ENCODE measurements at regions not wholly inside any gene's neighbourhood (a gene's known extent, or its start where the extent isn't known, plus 50 kb on each side); places are given as distances from the start of the nearest gene placed in this dataset.

DNA sequence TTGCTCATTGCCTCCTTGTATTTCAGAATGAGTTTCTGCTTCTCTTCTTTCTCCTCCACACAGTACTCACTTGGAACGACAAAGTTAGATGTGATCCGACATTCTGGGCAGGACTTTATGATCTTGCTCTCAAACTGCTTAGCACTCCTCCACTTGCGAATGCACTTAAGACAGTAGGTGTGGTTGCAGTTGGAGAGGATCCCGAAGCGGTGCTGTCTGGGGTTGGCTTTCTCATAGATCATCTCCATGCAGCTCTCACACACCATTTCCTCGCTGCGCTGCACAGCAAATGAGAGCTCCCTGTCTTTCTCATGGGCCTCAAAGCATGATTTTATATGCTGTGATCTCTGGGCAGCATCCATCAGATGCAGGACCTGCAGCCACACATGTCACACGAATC is 245.7 kb downstream of the C12orf50 start:
- DNase-seq: no peak

DNA sequence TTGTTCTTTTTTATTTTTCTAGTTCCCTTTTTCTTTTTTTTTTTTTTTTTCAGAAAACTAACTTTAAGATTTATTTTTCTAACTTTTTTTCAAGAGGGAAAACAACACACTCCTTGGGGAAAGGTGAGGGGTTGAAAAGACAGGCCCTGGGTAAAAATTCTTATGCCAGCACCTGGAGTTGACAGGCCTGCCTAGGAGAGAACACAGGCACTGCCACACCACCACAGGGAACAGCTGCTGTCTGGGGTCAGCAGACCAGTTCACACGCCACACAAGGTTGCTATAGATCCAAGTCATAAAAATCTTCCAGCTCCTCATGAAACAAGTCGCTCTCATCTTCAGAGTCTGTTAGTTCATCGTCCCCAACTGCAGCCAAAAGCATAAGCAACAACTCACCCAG is 246.4 kb downstream of the C12orf50 start:
- no peak for DNase-seq

DNA sequence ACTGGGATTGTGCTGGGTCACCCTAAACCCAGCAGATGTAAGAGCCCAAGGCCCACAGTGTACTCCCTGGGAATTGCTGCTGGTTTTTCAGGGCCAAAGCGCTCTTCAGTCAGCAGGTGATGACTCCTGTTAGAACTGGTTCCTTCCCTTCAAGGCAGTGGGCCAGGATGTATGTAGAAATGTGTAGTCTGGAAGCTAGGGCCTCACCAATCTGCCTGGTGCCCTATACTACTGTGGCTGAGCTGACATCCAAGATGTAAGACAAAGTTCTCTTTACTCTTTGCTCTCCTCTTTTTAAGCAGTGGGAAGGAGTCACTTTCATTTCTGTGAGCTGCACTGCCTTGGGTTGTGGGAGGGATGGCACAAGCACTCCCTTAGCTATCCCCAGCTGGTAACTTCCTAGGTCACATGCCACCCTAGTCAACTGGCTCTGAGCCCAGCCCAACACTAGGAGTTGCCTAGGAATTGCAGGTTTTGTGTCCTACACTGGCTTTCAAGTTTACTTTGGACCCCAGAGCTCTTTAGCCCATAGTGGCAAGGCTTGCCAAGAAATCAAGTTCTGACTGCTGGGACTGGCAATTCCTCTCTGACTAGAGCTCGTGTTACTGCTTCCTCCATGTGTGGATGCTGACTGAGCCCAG is 249.2 kb downstream of the C12orf50 start:
- no peak for DNase-seq

- DNase-seq: no peak
Observed at GRCh38 chr12:87779016-87779415, 250.2 kb downstream of the C12orf50 start.

GRCh38 chr12:87778065-87778464 is 251.1 kb downstream of the C12orf50 start:
- no peak for DNase-seq

- no peak for DNase-seq
Observed at GRCh38 chr12:87775784-87776183, 253.4 kb downstream of the C12orf50 start.

- DNase-seq: no peak
Observed at GRCh38 chr12:87775051-87775450, 254.2 kb downstream of the C12orf50 start.

DNA sequence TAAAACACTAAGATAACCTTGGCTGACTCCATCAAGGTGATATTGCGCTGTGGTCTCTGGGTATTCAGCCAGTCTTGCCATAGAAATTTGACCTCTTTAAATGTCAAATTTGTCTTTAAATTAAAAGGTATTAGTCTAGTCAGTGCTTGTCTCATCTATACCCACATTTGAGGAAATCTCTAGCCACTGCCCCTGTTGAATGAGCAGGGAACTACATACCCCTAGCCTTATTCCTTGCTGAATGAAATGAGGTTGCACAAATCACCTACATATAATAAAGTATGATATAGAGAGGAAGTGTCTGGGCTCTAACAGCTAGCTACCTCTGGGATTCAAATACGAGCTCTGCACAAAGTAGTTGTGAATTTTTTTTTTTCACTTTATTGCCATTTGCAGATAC is 256.8 kb downstream of the C12orf50 start:
- DNase-seq: no peak

GRCh38 chr12:87768501-87769287 is 260.5 kb downstream of the C12orf50 start:
- DNase-seq: no peak

GRCh38 chr12:87766044-87766443 is 263.2 kb downstream of the C12orf50 start:
- no peak for DNase-seq

- DNase-seq: no peak
Observed at GRCh38 chr12:87760943-87761342, 268.3 kb downstream of the C12orf50 start.

DNA sequence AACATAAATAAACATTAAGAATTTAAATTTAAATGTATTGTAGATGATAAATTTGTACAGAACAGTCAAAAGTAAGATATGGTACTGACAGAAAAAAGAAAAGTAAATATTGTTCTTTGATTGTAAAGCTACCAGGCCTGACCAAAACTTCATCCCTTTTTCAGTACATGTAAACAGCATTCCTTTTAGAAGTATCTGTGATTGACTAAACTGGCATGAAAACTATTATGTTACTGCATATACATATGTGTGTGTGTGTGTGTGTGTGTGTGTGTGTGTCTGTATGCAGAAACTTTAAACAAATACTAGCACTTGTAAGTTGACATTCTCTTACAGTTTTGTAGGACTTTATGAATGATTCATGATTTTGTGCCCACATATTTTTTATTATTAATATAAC is 270.9 kb downstream of the C12orf50 start:
- DNase-seq: no peak

DNA sequence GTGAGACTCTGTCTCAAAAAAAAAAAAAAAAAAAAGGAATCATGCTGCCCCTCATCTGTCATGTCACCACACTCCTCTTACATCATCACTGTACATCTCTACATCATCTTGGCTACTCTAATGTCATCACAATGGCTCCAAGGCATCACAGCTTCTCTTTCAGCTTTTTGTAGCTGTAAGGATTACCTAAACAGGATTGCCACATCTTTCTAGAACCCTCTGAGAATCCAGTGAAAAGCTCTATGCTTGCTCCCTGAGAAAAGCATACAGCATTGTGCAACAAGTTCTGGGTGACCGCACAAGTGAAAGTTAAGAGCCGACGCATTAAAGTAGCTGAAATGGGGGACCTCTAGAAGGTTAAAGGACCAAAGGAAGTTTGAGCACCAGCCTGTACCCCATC is 272.5 kb downstream of the C12orf50 start:
- no peak for DNase-seq

- DNase-seq: no peak
Observed at GRCh38 chr12:87756111-87756510, 273.1 kb downstream of the C12orf50 start.

DNA sequence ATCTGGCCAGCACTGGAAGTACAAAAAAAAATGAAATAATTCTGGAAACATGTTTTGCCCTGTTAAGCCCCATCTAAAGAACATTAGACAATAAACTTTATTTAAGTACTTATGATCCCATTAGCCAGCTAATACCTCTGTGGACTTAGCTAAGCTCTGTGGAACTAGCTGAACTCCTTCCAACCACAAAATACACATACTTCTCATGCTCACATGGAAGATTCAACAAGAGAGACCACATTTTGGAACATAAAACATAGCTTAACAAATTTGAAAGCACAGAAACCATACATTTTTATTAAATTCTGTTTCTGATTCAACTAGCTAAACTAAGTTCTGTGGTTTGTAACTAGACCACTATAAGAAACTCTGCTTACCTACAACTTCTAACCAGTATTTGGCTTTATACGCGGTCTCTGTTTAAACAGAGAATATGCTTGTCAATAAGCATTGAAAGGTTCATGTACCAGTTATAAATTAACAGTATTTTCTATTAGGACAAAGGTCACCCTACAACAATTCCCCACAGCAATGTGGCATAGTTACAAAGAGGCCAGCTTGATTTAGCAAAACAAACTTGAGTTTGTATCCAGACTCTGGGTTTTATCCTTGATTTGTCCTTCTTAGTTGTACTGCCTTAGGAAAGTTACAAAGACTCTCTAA is 300.1 kb downstream of the C12orf50 start:
- no peak for DNase-seq

GRCh38 chr12:87720967-87721366 is 308.2 kb downstream of the C12orf50 start:
- DNase-seq: no peak

DNA sequence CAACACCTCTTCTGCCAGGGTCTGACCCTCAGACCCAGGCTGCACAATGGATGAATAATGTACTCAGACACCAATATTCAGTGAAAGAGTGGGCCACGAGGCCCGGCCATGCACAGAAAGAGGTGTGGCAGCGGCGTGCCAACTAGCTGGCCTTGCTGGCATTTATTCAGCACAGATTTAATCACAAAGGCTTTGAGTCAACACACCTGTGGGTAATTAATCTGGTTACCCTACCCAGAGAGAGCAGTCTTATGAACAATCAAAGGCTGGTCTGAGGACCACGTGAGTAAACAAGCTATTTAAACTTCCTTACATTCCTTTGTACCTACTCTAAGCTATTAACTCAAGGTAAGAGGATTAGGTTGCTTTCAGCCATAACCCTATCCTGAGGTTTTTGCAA is 324.8 kb downstream of the C12orf50 start:
- no peak for DNase-seq

DNA sequence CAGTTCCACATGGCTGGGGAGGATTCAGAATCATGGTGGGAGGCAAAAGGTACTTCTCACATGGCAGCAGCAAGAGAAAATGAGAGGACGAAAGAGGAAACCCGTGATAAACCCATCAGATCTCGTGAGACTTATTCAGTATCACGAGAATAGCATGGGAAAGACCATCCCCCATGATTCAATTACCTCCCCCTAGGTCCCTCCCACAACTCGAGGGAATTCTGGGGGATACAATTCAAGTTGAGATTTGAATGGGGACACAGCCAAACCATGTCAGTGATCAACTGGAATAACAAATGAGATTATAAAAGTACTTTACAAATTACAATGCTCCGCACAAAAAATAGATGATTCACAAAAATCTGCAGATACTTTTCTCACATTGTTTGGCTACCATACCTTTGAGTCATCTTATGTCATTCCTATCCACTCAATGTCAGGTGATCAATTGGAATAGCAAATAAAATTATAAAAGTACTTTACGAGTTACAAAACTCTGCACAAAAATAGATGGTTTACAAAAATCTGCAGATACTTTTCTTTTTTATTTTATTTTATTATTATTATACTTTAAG is 338.9 kb downstream of the C12orf50 start:
- DNase-seq: no peak

- no peak for DNase-seq
Observed at GRCh38 chr12:87689196-87689595, 340.0 kb downstream of the C12orf50 start.

GRCh38 chr12:87687362-87687761 is 341.8 kb downstream of the C12orf50 start:
- DNase-seq: no peak

DNA sequence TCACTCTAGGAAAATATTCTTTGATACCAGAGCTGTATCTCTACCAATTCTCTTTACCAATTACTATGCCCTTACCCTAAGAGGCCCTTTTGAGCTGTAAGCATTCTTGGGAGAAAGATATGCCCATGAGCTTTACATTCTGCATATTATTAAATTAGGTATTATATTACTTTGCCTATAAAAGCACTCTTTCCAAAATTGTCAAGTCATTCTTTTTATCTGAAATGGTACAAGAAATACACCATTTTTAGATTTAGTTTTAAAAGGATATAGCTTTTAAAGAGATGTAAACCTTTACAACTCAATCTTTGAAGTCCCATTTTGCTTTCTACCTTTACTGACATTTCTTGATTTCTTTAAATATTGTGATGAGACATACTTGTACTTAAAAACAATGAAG is 343.5 kb downstream of the C12orf50 start:
- no peak for DNase-seq

DNA sequence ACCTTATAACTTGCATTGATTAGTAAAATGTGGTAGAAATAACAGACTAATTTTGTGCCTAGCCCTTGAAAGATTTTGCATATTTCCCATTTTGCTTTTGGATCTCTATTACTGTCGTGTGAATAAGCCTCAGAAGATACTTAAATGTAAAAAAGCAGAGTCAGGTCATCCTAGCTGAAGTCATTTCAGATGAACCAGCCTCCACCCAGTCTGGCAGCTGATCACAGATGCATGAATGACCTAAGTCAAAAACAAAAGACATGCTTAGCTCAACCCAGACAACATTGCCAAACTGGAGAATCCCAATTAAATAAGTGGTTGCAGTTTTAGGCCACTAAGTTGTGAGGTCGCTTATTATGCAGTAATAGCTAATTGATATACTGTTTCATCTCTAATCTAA is 349.9 kb downstream of the C12orf50 start:
- DNase-seq: no peak

GRCh38 chr12:87678453-87678852 is 350.7 kb downstream of the C12orf50 start:
- DNase-seq: no peak

DNA sequence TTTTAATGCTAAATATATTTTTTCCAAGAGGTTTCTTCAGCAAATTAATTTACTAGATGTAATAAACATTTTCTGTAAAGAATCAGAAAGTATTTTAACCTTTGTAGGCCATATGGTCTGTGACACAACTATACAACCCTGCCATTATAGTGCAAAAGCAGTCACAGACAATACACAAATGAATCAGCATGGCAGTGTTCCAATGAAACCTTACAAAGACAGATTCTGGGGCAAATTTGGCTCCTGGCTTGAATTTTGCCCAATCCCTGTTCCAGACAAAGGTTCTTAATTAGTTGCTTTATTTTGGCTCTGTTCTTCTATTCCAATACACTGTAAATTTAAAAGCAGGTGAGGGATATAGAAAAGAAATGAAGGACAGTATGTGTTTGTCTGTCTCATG is 352.5 kb downstream of the C12orf50 start:
- DNase-seq: no peak
